WTC11 (cell line): ENCODE measurements at regions not wholly inside any gene's neighbourhood (a gene's known extent, or its start where the extent isn't known, plus 50 kb on each side); places are given as distances from the start of the nearest gene placed in this dataset.

Experiments
- ATAC-seq: fragments of 200-7000 bp; cut with Tn5 transposase; 2 replicates; pipeline ENCODE4 v1.10.0; 2021; ENCODE audit warnings: mild to moderate bottlenecking, moderate library complexity
- CTCF ChIA-PET: fragments of 300-600 bp; sonication (Branson Sonifier 250); formaldehyde crosslinking; loops from one replicate; lab custom pipeline; 2021; ENCODE audit warnings: antibody characterized with exemption; lab: Charles Lee
- POLR2A ChIA-PET: fragments of 350-600 bp; sonication (Branson Sonifier 250); formaldehyde crosslinking; loops from one replicate; lab custom pipeline; 2021; ENCODE audit warnings: antibody characterized with exemption; lab: Charles Lee
- DNase-seq: peaks from one replicate; pipeline ENCODE4 v3.0.0; 2021; ENCODE audit warnings: low spot score
- H3K27ac Mint-ChIP-seq: 2 replicates; pipeline ENCODE4 v1.8.0; 2021; ENCODE audit warnings: mixed read lengths
- H3K27me3 Mint-ChIP-seq: 2 replicates; pipeline ENCODE4 v1.8.0; 2021; ENCODE audit warnings: low read depth, mild to moderate bottlenecking, moderate library complexity, mixed read lengths
- H3K36me3 Mint-ChIP-seq: 2 replicates; pipeline ENCODE4 v1.8.0; 2021; ENCODE audit warnings: mixed read lengths
- H3K4me1 Mint-ChIP-seq: 2 replicates; pipeline ENCODE4 v1.8.0; 2022; ENCODE audit warnings: mixed read lengths
- H3K4me3 Mint-ChIP-seq: 2 replicates; pipeline ENCODE4 v1.8.0; 2021; ENCODE audit warnings: mild to moderate bottlenecking, moderate library complexity, mixed read lengths
- H3K9me3 Mint-ChIP-seq: 2 replicates; pipeline ENCODE4 v1.8.0; 2021; ENCODE audit warnings: mixed read lengths
- CBFB ChIP-seq: sonication (generic); formaldehyde crosslinking; IDR thresholded peaks from 2 replicates; pipeline ENCODE4 v1.8.1; 2022; ENCODE audit warnings: mild to moderate bottlenecking, low read depth, missing genetic modification reagents
- CREB1 ChIP-seq: sonication (generic); formaldehyde crosslinking; IDR thresholded peaks from 2 replicates; pipeline ENCODE4 v1.8.0; 2023; ENCODE audit warnings: mild to moderate bottlenecking, missing genetic modification reagents
- CREM ChIP-seq: sonication (generic); formaldehyde crosslinking; IDR thresholded peaks from 2 replicates; pipeline ENCODE4 v1.8.1; 2022; ENCODE audit warnings: mild to moderate bottlenecking, missing genetic modification reagents, moderate library complexity
- ELF4 ChIP-seq: sonication (generic); formaldehyde crosslinking; IDR thresholded peaks from 2 replicates; pipeline ENCODE4 v1.8.1; 2022; ENCODE audit warnings: low read depth, mild to moderate bottlenecking, moderate library complexity, missing genetic modification reagents
- FOXJ3 ChIP-seq: sonication (generic); formaldehyde crosslinking; IDR thresholded peaks from 2 replicates; pipeline ENCODE4 v1.9.0; 2021; ENCODE audit warnings: missing genetic modification reagents, mild to moderate bottlenecking, borderline replicate concordance
- HMGA2 ChIP-seq: fragments of 250-450 bp; sonication (Bioruptor Pico); IDR thresholded peaks from 2 replicates; pipeline ENCODE4 v1.4.0; 2021; ENCODE audit warnings: mild to moderate bottlenecking, moderate library complexity
- IRF2 ChIP-seq: sonication (generic); formaldehyde crosslinking; IDR thresholded peaks from 2 replicates; pipeline ENCODE4 v1.8.0; 2022; ENCODE audit warnings: low read depth, missing genetic modification reagents, borderline replicate concordance
- JAZF1 ChIP-seq: fragments of 250-450 bp; sonication (Bioruptor Pico); IDR thresholded peaks from 2 replicates; pipeline ENCODE4 v1.9.0; 2021; ENCODE audit warnings: moderate library complexity, mild to moderate bottlenecking, inconsistent platforms
- JUN ChIP-seq: sonication (generic); formaldehyde crosslinking; IDR thresholded peaks from 2 replicates; pipeline ENCODE4 v1.8.0; 2023; ENCODE audit warnings: mild to moderate bottlenecking, missing genetic modification reagents
- MYBL2 ChIP-seq: sonication (generic); formaldehyde crosslinking; IDR thresholded peaks from 2 replicates; pipeline ENCODE4 v1.8.1; 2023; ENCODE audit warnings: mild to moderate bottlenecking, moderate library complexity, missing genetic modification reagents
- NFATC4 ChIP-seq: fragments of 250-450 bp; sonication (Bioruptor Pico); IDR thresholded peaks from 2 replicates; pipeline ENCODE4 v1.9.0; 2021; ENCODE audit warnings: mild to moderate bottlenecking
- NFE2L1 ChIP-seq: sonication (generic); formaldehyde crosslinking; IDR thresholded peaks from 2 replicates; pipeline ENCODE4 v1.8.1; 2023; ENCODE audit warnings: missing genetic modification reagents
- NR1H2 ChIP-seq: sonication (generic); formaldehyde crosslinking; IDR thresholded peaks from 2 replicates; pipeline ENCODE4 v1.9.0; 2021; ENCODE audit warnings: mild to moderate bottlenecking, moderate library complexity, missing genetic modification reagents
- RELA ChIP-seq: sonication (generic); formaldehyde crosslinking; IDR thresholded peaks from 2 replicates; pipeline ENCODE4 v1.8.1; 2022; ENCODE audit warnings: missing genetic modification reagents, mild to moderate bottlenecking, borderline replicate concordance
- RORB ChIP-seq: fragments of 250-450 bp; sonication (Bioruptor Pico); IDR thresholded peaks from 2 replicates; pipeline ENCODE4 v1.9.0; 2021; ENCODE audit warnings: mild to moderate bottlenecking
- SP1 ChIP-seq: sonication (generic); formaldehyde crosslinking; conservative IDR thresholded peaks from 2 replicates; pipeline ENCODE4 v1.8.1; 2022; ENCODE audit warnings: missing genetic modification reagents
- TEAD1 ChIP-seq: sonication (generic); formaldehyde crosslinking; IDR thresholded peaks from 2 replicates; pipeline ENCODE4 v1.8.0; 2022; ENCODE audit warnings: mild to moderate bottlenecking, missing genetic modification reagents
- TEAD4 ChIP-seq: sonication (generic); formaldehyde crosslinking; IDR thresholded peaks from 2 replicates; pipeline ENCODE4 v1.8.0; 2022; ENCODE audit warnings: mild to moderate bottlenecking, missing genetic modification reagents
- ZBTB21 ChIP-seq: sonication (generic); formaldehyde crosslinking; IDR thresholded peaks from 2 replicates; pipeline ENCODE4 v1.8.1; 2023; ENCODE audit warnings: mild to moderate bottlenecking, missing genetic modification reagents, borderline replicate concordance
- ZNF121 ChIP-seq: sonication (generic); formaldehyde crosslinking; IDR thresholded peaks from 2 replicates; pipeline ENCODE4 v1.8.0; 2023; ENCODE audit warnings: missing genetic modification reagents
- ZNF138 ChIP-seq: sonication (generic); formaldehyde crosslinking; conservative IDR thresholded peaks from 2 replicates; pipeline ENCODE4 v1.8.1; 2022; ENCODE audit warnings: mild to moderate bottlenecking, moderate library complexity, missing genetic modification reagents
- ZNF219 ChIP-seq: sonication (generic); formaldehyde crosslinking; IDR thresholded peaks from 2 replicates; pipeline ENCODE4 v1.8.0; 2023; ENCODE audit warnings: missing genetic modification reagents, mild to moderate bottlenecking, borderline replicate concordance
- ZNF232 ChIP-seq: sonication (generic); formaldehyde crosslinking; IDR thresholded peaks from 2 replicates; pipeline ENCODE4 v1.8.0; 2022; ENCODE audit warnings: mild to moderate bottlenecking, missing genetic modification reagents
- ZNF317 ChIP-seq: sonication (generic); formaldehyde crosslinking; IDR thresholded peaks from 2 replicates; pipeline ENCODE4 v1.8.1; 2023; ENCODE audit warnings: low read depth, mild to moderate bottlenecking, moderate library complexity, missing genetic modification reagents, borderline replicate concordance
- ZNF416 ChIP-seq: fragments of 250-450 bp; sonication (Bioruptor Pico); IDR thresholded peaks from 2 replicates; pipeline ENCODE4 v1.9.0; 2021; ENCODE audit warnings: mild to moderate bottlenecking, inconsistent platforms
- TF ChIP-seq, protein P1 (sequence below): sonication (generic); formaldehyde crosslinking; IDR thresholded peaks from 2 replicates; pipeline ENCODE4 v1.8.1; 2022; ENCODE audit warnings: mild to moderate bottlenecking, moderate library complexity, missing genetic modification reagents
- TF ChIP-seq, protein P2 (sequence below): sonication (generic); formaldehyde crosslinking; IDR thresholded peaks from 2 replicates; pipeline ENCODE4 v1.8.1; 2022; ENCODE audit warnings: mild to moderate bottlenecking, missing genetic modification reagents, moderate library complexity, borderline replicate concordance
- TF ChIP-seq, protein P3 (sequence below): sonication (generic); formaldehyde crosslinking; IDR thresholded peaks from 2 replicates; pipeline ENCODE4 v1.8.0; 2022; ENCODE audit warnings: missing genetic modification reagents
- TF ChIP-seq, protein P4 (sequence below): fragments of 250-450 bp; sonication (Bioruptor Pico); IDR thresholded peaks from 2 replicates; pipeline ENCODE4 v1.9.0; 2021; ENCODE audit warnings: mild to moderate bottlenecking
- TF ChIP-seq, protein P5 (sequence below): sonication (generic); formaldehyde crosslinking; IDR thresholded peaks from 2 replicates; pipeline ENCODE4 v1.8.1; 2023; ENCODE audit warnings: mild to moderate bottlenecking, missing genetic modification reagents, moderate library complexity

DNA sequence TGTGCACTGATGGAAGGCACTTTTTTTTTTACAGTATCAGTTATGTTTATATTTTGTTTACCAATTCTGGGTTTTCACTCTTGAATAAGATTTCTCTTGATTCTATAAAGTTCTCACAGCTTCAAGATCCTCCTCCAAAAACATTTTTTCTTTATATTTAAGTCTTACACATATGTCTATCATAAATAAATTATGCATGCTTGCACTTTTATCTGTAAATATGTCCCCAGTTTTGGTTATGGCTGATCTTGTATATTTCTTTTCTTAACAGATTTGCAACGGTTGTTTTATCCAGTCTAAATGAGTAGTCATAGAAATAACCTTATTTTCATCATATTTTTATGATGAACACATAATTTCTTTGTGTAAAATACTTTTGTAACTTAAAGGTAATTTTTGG is 1456.5 kb downstream of the MRPL39 start:
- Mint-ChIP-seq H3K4me1 (no peaks in the 10 kb centered on the region), H3K9me3 (peaks cover 26% of the 10 kb centered on the region), H3K4me3 (no peak overlapping the region), H3K27me3 (peaks cover 2% of the 10 kb centered on the region; the same call in 1 of the 2 replicates), H3K36me3 (peaks cover 18% of the 10 kb centered on the region), H3K27ac (no peak overlapping the region)
- ChIA-PET CTCF (no interaction called here), POLR2A (no interaction called here)
- ATAC-seq: no peak
- DNase-seq: no peak
- no peak for TF ChIP-seq ZNF219 (CRISPR knock-in tag)
- TF ChIP-seq, protein P1, sequence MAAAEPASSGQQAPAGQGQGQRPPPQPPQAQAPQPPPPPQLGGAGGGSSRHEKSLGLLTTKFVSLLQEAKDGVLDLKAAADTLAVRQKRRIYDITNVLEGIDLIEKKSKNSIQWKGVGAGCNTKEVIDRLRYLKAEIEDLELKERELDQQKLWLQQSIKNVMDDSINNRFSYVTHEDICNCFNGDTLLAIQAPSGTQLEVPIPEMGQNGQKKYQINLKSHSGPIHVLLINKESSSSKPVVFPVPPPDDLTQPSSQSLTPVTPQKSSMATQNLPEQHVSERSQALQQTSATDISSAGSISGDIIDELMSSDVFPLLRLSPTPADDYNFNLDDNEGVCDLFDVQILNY: no peak
- no peak for TF ChIP-seq CREM (CRISPR knock-in tag)
- no peak for TF ChIP-seq NFATC4 (CRISPR knock-in tag)
- no peak for TF ChIP-seq ZNF317
- no peak for TF ChIP-seq TEAD4 (CRISPR knock-in tag)
- TF ChIP-seq IRF2: no peak
- no peak for TF ChIP-seq SP1 (CRISPR knock-in tag)
- no peak for TF ChIP-seq ELF4 (CRISPR knock-in tag)
- no peak for TF ChIP-seq CBFB (CRISPR knock-in tag)
- TF ChIP-seq JAZF1 (CRISPR knock-in tag): no peak
- no peak for TF ChIP-seq CREB1
- TF ChIP-seq, protein P2, sequence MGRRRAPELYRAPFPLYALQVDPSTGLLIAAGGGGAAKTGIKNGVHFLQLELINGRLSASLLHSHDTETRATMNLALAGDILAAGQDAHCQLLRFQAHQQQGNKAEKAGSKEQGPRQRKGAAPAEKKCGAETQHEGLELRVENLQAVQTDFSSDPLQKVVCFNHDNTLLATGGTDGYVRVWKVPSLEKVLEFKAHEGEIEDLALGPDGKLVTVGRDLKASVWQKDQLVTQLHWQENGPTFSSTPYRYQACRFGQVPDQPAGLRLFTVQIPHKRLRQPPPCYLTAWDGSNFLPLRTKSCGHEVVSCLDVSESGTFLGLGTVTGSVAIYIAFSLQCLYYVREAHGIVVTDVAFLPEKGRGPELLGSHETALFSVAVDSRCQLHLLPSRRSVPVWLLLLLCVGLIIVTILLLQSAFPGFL: no peak
- no peak for TF ChIP-seq ZBTB21 (CRISPR knock-in tag)
- TF ChIP-seq ZNF416 (CRISPR knock-in tag): no peak
- TF ChIP-seq NR1H2: no peak
- TF ChIP-seq, protein P3, sequence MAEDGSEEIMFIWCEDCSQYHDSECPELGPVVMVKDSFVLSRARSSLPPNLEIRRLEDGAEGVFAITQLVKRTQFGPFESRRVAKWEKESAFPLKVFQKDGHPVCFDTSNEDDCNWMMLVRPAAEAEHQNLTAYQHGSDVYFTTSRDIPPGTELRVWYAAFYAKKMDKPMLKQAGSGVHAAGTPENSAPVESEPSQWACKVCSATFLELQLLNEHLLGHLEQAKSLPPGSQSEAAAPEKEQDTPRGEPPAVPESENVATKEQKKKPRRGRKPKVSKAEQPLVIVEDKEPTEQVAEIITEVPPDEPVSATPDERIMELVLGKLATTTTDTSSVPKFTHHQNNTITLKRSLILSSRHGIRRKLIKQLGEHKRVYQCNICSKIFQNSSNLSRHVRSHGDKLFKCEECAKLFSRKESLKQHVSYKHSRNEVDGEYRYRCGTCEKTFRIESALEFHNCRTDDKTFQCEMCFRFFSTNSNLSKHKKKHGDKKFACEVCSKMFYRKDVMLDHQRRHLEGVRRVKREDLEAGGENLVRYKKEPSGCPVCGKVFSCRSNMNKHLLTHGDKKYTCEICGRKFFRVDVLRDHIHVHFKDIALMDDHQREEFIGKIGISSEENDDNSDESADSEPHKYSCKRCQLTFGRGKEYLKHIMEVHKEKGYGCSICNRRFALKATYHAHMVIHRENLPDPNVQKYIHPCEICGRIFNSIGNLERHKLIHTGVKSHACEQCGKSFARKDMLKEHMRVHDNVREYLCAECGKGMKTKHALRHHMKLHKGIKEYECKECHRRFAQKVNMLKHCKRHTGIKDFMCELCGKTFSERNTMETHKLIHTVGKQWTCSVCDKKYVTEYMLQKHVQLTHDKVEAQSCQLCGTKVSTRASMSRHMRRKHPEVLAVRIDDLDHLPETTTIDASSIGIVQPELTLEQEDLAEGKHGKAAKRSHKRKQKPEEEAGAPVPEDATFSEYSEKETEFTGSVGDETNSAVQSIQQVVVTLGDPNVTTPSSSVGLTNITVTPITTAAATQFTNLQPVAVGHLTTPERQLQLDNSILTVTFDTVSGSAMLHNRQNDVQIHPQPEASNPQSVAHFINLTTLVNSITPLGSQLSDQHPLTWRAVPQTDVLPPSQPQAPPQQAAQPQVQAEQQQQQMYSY (CRISPR knock-in tag): no peak
- no peak for TF ChIP-seq TEAD1 (CRISPR knock-in tag)

DNA sequence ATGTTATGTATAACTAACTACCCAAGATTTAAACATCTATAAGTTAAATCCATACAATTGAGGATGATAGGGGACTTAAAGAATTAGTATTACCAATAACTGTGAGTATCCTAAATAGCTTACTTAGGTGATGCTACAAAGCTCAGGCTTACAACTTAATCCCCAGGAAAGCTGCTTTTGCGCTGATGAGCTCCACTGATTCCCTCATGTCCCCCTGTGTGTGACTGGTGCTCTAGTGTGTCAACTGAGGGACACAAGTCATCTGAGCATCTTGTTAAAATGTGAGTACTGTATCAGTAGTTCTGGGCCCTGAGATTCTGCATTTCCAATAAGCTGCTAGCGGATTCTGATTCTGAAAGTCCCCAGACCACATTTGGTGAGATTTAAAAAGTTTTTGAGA is 1458.8 kb downstream of the MRPL39 start:
- ChIA-PET CTCF (no interaction called here), POLR2A (no interaction called here)
- H3K4me1 Mint-ChIP-seq: no peaks in the 10 kb centered on the region
- DNase-seq (no peak), ATAC-seq (no peak)
- H3K27me3 Mint-ChIP-seq: peaks cover 2% of the 10 kb centered on the region; the same call in 1 of the 2 replicates
- no peak overlapping the region for H3K27ac Mint-ChIP-seq
- TF ChIP-seq HMGA2 (no peak), RORB (CRISPR knock-in tag) (no peak), ZNF232 (no peak), FOXJ3 (CRISPR knock-in tag) (no peak), RELA (CRISPR knock-in tag) (no peak), MYBL2 (no peak), NFE2L1 (no peak), JUN (no peak), ZNF121 (CRISPR knock-in tag) (no peak), CREB1 (no peak), ZNF138 (CRISPR knock-in tag) (no peak)
- TF ChIP-seq, protein P4, sequence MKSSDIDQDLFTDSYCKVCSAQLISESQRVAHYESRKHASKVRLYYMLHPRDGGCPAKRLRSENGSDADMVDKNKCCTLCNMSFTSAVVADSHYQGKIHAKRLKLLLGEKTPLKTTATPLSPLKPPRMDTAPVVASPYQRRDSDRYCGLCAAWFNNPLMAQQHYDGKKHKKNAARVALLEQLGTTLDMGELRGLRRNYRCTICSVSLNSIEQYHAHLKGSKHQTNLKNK (CRISPR knock-in tag): no peak
- TF ChIP-seq, protein P5, sequence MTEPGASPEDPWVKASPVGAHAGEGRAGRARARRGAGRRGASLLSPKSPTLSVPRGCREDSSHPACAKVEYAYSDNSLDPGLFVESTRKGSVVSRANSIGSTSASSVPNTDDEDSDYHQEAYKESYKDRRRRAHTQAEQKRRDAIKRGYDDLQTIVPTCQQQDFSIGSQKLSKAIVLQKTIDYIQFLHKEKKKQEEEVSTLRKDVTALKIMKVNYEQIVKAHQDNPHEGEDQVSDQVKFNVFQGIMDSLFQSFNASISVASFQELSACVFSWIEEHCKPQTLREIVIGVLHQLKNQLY (CRISPR knock-in tag): no peak
- H3K9me3 Mint-ChIP-seq: peaks cover 26% of the 10 kb centered on the region
- no peak overlapping the region for H3K4me3 Mint-ChIP-seq
- peaks cover 20% of the 10 kb centered on the region for H3K36me3 Mint-ChIP-seq
